ENCODE measurements at regions not wholly inside any gene's neighbourhood (a gene's known extent, or its start where the extent isn't known, plus 50 kb on each side); places are given as distances from the start of the nearest gene placed in this dataset.

DNA sequence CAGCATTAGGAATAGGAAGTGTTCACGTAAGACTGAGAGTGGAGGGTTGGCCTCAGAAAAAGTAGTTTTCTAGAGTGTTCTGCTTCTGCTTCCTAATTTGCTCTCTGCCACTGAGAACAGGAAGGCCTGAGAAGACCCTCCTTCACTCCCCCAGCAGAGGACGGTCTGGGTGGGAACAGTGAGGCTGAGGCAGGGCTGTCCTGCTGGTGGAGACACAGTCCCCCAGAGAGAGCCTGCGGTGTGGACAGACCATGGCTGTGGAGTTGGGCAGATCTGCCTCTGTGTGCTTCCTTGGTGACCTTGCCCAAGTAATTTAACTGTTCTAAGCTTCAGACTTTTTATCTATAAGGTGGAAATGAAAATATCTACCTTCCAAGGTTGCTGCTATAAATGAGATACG lies 182.3 kb downstream of the DACT1 start:
- H3K27ac Mint-ChIP-seq: no peak overlapping the region
- H3K27me3 ChIP-seq (ENCODE audit: control insufficient read depth, insufficient read depth, low read length): no peaks in the 10 kb centered on the region
- intact Hi-C loops (cut with micrococcal nuclease): no loop called here
- no peaks in the 10 kb centered on the region for H3K4me1 ChIP-seq (ENCODE audit: control insufficient read depth, insufficient read depth, low read length)
- H3K4me1 Mint-ChIP-seq: no peaks in the 10 kb centered on the region
- no peaks in the 10 kb centered on the region for H3K9me3 Mint-ChIP-seq
- WGBS (ENCODE audit: insufficient coverage): 80% methylated on average over 4 of the region's 4 CpGs
- H3K9me3 ChIP-seq (ENCODE audit: control insufficient read depth, insufficient read depth, low read length): no peaks in the 10 kb centered on the region
- H3K36me3 Mint-ChIP-seq: no peaks in the 10 kb centered on the region
- no peak overlapping the region for H3K27ac ChIP-seq (ENCODE audit: low read length)
- ATAC-seq (no peak), DNase-seq (no peak)
- no peaks in the 10 kb centered on the region for H3K36me3 ChIP-seq (ENCODE audit: control insufficient read depth, insufficient read depth, low read length)
- no peaks in the 10 kb centered on the region for H3K27me3 Mint-ChIP-seq (ENCODE audit: low read depth in 2 of 2)
- H3K4me3 Mint-ChIP-seq: no peak overlapping the region
- no peak overlapping the region for H3K4me3 ChIP-seq (ENCODE audit: low read length)
- TF ChIP-seq, protein P1, sequence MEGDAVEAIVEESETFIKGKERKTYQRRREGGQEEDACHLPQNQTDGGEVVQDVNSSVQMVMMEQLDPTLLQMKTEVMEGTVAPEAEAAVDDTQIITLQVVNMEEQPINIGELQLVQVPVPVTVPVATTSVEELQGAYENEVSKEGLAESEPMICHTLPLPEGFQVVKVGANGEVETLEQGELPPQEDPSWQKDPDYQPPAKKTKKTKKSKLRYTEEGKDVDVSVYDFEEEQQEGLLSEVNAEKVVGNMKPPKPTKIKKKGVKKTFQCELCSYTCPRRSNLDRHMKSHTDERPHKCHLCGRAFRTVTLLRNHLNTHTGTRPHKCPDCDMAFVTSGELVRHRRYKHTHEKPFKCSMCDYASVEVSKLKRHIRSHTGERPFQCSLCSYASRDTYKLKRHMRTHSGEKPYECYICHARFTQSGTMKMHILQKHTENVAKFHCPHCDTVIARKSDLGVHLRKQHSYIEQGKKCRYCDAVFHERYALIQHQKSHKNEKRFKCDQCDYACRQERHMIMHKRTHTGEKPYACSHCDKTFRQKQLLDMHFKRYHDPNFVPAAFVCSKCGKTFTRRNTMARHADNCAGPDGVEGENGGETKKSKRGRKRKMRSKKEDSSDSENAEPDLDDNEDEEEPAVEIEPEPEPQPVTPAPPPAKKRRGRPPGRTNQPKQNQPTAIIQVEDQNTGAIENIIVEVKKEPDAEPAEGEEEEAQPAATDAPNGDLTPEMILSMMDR (IDR thresholded peaks at IDR 0.05): no peak

DNA sequence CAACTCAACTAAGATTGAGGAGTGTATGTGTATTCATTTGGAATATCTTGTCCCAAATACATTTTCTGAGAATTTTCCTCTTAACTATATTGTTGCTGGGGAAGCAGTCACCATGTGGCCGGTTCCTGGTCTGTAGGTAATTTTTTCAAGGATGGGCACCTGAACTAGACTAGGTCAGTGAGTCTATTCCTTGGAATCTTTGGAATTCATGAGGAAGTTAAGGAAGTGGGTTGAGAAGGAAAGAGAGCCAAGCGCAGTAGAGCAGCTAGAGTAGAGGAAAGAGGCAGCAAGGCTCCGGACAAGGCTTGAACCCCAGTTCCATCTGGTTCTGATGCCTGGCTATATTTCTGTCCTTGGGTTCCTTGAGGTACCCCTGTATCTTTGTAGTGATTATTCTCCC lies 183.7 kb downstream of the DACT1 start:
- H3K4me1 Mint-ChIP-seq: no peaks in the 10 kb centered on the region
- ATAC-seq (no peak), DNase-seq (no peak)
- no peak overlapping the region for H3K4me3 Mint-ChIP-seq
- Histone ChIP-seq H3K4me3 (ENCODE audit: low read length) (no peak overlapping the region), H3K9me3 (ENCODE audit: control insufficient read depth, insufficient read depth, low read length) (no peaks in the 10 kb centered on the region), H3K4me1 (ENCODE audit: control insufficient read depth, insufficient read depth, low read length) (no peaks in the 10 kb centered on the region), H3K27me3 (ENCODE audit: control insufficient read depth, insufficient read depth, low read length) (no peaks in the 10 kb centered on the region), H3K36me3 (ENCODE audit: control insufficient read depth, insufficient read depth, low read length) (no peaks in the 10 kb centered on the region), H3K27ac (ENCODE audit: low read length) (no peak overlapping the region)
- no peaks in the 10 kb centered on the region for H3K36me3 Mint-ChIP-seq
- no peak overlapping the region for H3K27ac Mint-ChIP-seq
- H3K27me3 Mint-ChIP-seq (ENCODE audit: low read depth in 2 of 2): no peaks in the 10 kb centered on the region
- peaks cover 0 to 3% of the 10 kb centered on the region in 2 donors for H3K9me3 Mint-ChIP-seq
- TF ChIP-seq, protein P1 (IDR thresholded peaks at IDR 0.05): no peak
- 90% methylated on average over 3 of the region's 3 CpGs for WGBS (ENCODE audit: insufficient coverage)
- intact Hi-C loops (cut with micrococcal nuclease): no loop called here

DNA sequence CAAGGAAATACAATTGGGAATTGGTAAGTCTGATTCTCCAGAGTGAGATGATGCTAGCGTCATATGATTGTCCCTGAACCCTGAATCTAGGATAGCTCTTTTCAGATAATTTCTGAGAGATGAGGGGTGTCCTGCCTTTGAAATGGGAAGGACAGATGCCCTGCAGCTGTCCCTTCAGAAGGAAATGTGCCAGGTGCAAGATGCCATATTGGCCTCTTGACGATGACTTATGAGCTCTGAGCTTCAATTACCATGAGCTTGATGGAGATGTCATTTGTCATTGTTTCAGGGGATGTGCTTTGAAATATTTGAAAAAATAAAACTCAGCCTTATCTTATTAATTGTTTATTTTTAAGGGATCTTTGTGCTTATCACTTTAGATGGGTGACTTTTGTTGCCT lies 185.1 kb downstream of the DACT1 start:
- H3K27me3 ChIP-seq (ENCODE audit: control insufficient read depth, insufficient read depth, low read length): no peaks in the 10 kb centered on the region
- TF ChIP-seq, protein P1 (IDR thresholded peaks at IDR 0.05): no peak
- Mint-ChIP-seq H3K27ac (no peak overlapping the region), H3K4me3 (no peak overlapping the region), H3K4me1 (no peaks in the 10 kb centered on the region), H3K27me3 (ENCODE audit: low read depth in 2 of 2) (no peaks in the 10 kb centered on the region), H3K36me3 (no peaks in the 10 kb centered on the region), H3K9me3 (peaks cover 0 to 3% of the 10 kb centered on the region in 2 donors)
- H3K4me1 ChIP-seq (ENCODE audit: control insufficient read depth, insufficient read depth, low read length): no peaks in the 10 kb centered on the region
- no peak overlapping the region for H3K4me3 ChIP-seq (ENCODE audit: low read length)
- H3K27ac ChIP-seq (ENCODE audit: low read length): no peak overlapping the region
- no peaks in the 10 kb centered on the region for H3K36me3 ChIP-seq (ENCODE audit: control insufficient read depth, insufficient read depth, low read length)
- DNase-seq: no peak
- no peak for ATAC-seq
- peaks cover 3% of the 10 kb centered on the region for H3K9me3 ChIP-seq (ENCODE audit: control insufficient read depth, insufficient read depth, low read length)
- intact Hi-C loops (cut with micrococcal nuclease): no loop called here
- 85% methylated on average over 2 of the region's 2 CpGs for WGBS (ENCODE audit: insufficient coverage)

DNA sequence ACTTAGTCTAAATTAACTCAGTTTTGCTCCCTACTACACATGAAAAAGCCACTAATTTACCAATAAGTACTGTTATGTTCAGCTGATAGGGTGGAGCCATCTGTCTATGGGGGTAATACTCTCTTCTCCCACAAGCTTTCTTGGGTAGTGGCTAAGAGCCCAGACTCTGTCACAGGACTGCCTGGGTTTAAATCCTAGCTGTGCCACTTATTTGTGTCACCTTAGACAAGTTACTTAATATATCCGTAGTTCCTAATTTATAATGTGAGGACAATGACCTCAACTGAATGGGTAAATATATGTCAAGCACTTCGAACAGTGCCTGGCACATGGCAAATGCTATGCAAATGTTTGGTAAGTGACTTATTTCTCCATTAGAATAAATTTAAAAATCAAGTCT lies 185.6 kb downstream of the DACT1 start:
- TF ChIP-seq, protein P1 (IDR thresholded peaks at IDR 0.05): no peak
- ATAC-seq: no peak

More for the DNA sequence above, 185.6 kb downstream of the DACT1 start:
- Histone ChIP-seq H3K4me1 (ENCODE audit: control insufficient read depth, insufficient read depth, low read length) (no peaks in the 10 kb centered on the region), H3K27ac (ENCODE audit: low read length) (no peak overlapping the region), H3K27me3 (ENCODE audit: control insufficient read depth, insufficient read depth, low read length) (no peaks in the 10 kb centered on the region), H3K4me3 (ENCODE audit: low read length) (no peak overlapping the region), H3K36me3 (ENCODE audit: control insufficient read depth, insufficient read depth, low read length) (no peaks in the 10 kb centered on the region), H3K9me3 (ENCODE audit: control insufficient read depth, insufficient read depth, low read length) (peaks cover 3% of the 10 kb centered on the region)
- Mint-ChIP-seq H3K4me1 (no peaks in the 10 kb centered on the region), H3K9me3 (peaks cover 0 to 3% of the 10 kb centered on the region in 2 donors), H3K4me3 (no peak overlapping the region), H3K36me3 (no peaks in the 10 kb centered on the region), H3K27ac (no peak overlapping the region), H3K27me3 (ENCODE audit: low read depth in 2 of 2) (no peaks in the 10 kb centered on the region)
- 100% methylated on average over 1 of the region's 2 CpGs for WGBS (ENCODE audit: insufficient coverage)
- intact Hi-C loops (cut with micrococcal nuclease): no loop called here
- no peak for DNase-seq

Data from natural killer cell (primary cell).